ENCODE measurements at regions not wholly inside any gene's neighbourhood (a gene's known extent, or its start where the extent isn't known, plus 50 kb on each side); places are given as distances from the start of the nearest gene placed in this dataset.

DNA sequence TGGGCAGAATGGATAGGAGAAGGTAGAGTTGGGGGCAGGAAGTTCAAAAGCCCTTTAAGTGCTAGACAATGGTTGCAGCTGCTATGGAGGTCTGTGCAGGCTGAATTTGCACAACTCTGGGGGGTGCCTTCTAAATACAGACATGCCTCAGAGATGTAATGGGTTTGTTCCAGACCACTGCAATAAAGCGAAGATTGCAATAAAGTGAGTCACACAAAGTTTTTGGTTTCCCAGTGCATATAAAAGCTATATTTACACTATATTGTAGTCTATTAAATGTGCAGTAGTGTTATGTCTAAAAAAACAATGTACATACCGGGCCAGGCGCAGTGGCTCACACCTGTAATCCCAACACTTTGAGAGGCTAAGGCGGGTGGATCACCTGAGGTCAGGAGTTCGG is 60.5 kb upstream of the MYOCD start:
- TF ChIP-seq KAT7 (CRISPR knock-in tag; IDR thresholded peaks at IDR 0.05; ENCODE audit: borderline replicate concordance) = no peak
- POLR2A ChIA-PET = no interaction called here
- Mint-ChIP-seq H3K4me3 (no peak overlapping the region), H3K36me3 (no peaks in the 10 kb centered on the region), H3K27ac (no peak overlapping the region), H3K9me3 (no peaks in the 10 kb centered on the region), H3K27me3 (ENCODE audit: low read depth) (no peaks in the 10 kb centered on the region; the same call in 1 of the 2 replicates), H3K4me1 (no peaks in the 10 kb centered on the region)
- ATAC-seq (no peak), DNase-seq (ENCODE audit: low spot score) (no peak)
- CTCF ChIA-PET = no interaction called here

DNA sequence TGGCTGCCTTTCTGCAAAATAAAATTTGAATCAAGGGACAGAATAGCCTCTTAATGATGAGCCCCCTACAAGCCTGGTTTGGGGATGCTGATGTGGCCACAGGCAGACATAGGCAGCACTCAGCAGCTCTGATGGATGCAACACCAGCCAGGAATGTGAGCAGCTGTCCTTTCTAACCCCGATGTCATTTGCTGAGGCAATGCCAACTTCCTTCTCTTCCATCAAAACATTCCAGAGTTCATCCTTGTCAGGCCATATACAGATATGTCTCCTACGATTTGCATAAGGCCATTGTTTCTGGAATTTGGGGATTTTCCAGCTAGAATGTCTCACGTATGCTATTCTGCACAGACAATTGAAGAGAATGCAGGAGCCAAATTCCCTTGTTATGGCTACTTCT is 52.1 kb upstream of the MYOCD start:
- POLR2A ChIA-PET = no interaction called here
- TF ChIP-seq, protein P1, sequence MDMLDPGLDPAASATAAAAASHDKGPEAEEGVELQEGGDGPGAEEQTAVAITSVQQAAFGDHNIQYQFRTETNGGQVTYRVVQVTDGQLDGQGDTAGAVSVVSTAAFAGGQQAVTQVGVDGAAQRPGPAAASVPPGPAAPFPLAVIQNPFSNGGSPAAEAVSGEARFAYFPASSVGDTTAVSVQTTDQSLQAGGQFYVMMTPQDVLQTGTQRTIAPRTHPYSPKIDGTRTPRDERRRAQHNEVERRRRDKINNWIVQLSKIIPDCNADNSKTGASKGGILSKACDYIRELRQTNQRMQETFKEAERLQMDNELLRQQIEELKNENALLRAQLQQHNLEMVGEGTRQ (CRISPR knock-in tag; IDR thresholded peaks at IDR 0.05) = no peak
- ATAC-seq (no peak), DNase-seq (ENCODE audit: low spot score) (no peak)
- H3K36me3 Mint-ChIP-seq = no peaks in the 10 kb centered on the region
- H3K27me3 Mint-ChIP-seq (ENCODE audit: low read depth) = no peaks in the 10 kb centered on the region; the same call in 1 of the 2 replicates
- H3K4me1 Mint-ChIP-seq = peaks cover 5% of the 10 kb centered on the region; the same call in 1 of the 2 replicates
- H3K27ac Mint-ChIP-seq = no peak overlapping the region
- CTCF ChIA-PET = interaction anchor here (0.7 kb wide), 1 partner anchor 68 kb away, joined by 3 read pairs; no protein-coding TSS in a partner anchor
- H3K4me3 Mint-ChIP-seq = no peak overlapping the region
- H3K9me3 Mint-ChIP-seq = no peaks in the 10 kb centered on the region

Measured in WTC11 (cell line).